HFF-Myc (cell line): ENCODE measurements at regions not wholly inside any gene's neighbourhood (a gene's known extent, or its start where the extent isn't known, plus 50 kb on each side); places are given as distances from the start of the nearest gene placed in this dataset.

ENCODE experiments used
- DNase-seq: peaks from one replicate; pipeline ENCODE4 v3.0.0-alpha.2; 2011; ENCODE audit warnings: low read depth; ENCODE audit errors: extremely low read depth
- H3K4me3 ChIP-seq: replicated peaks from 2 replicates; pipeline ENCODE4 v1.5.1; 2011; ENCODE audit warnings: low read depth, mild to moderate bottlenecking, control low read depth, low read length
- CTCF ChIP-seq: IDR thresholded peaks from 2 replicates; pipeline ENCODE4 v1.5.1; 2012; ENCODE audit warnings: mild to moderate bottlenecking, low read depth, low read length, control low read depth; ENCODE audit errors: missing control alignments

DNA sequence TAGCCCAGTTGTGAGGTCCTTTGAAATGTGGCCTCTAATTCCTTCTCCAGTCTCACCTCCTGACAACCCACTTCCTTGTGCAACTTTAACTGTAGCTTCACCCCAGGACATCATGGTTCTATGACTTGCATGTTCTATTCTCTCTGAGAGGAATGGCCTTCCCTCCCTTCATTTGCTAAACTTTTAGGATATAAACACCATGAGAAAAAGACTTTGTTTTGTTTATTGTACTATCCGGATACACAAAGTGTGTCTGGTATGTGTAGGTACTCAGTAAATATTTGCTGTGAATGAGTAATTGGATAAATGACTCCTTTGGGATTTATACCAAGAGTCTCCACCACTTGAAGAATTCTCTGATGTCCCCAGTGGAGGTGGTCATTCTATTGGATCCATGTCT, 547.6 kb downstream of the INSC start:
- no peak for DNase-seq
- TF ChIP-seq CTCF, result no peak
- no peak overlapping the region for H3K4me3 ChIP-seq

- no peak for DNase-seq
- no peak for TF ChIP-seq CTCF
- H3K4me3 ChIP-seq, result no peak overlapping the region
These were observed 549.1 kb downstream of the INSC start for GRCh38 chr11:15663777-15664218.

DNA sequence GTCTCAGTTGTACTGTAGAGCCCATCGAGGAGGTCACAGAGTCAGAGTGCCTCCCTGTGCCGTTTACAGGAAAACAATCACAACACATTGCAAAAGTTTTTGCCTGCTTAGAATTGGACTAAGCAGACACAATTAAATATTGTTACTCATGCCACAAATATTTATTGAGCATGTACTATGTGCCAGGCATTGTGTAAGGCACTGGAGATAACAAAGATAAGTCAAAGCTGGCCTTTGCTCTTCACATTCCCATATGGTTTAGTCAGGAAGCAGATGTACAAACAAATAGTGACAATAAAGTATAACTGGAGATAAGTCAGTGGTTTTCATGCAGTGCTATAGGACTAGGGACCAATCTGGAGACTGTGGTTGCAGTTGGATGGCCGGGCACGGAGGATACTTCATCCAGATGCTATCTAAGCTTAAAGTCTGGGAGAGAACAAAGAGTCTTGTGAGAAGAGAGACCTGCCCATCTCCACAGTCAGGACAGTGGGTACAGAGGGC, 550.7 kb downstream of the INSC start:
- no peak for TF ChIP-seq CTCF
- no peak for DNase-seq

GRCh38 chr11:15667127-15667725, 552.5 kb downstream of the INSC start:
- no peak overlapping the region for H3K4me3 ChIP-seq

More for the DNA sequence above, 550.7 kb downstream of the INSC start:
- no peak overlapping the region for H3K4me3 ChIP-seq

GRCh38 chr11:15668718-15669117, 554.0 kb downstream of the INSC start:
- TF ChIP-seq CTCF, result no peak
- H3K4me3 ChIP-seq, result no peak overlapping the region
- no peak for DNase-seq

More at GRCh38 chr11:15667127-15667725, 552.5 kb downstream of the INSC start:
- TF ChIP-seq CTCF, result no peak
- DNase-seq, result no peak

DNA sequence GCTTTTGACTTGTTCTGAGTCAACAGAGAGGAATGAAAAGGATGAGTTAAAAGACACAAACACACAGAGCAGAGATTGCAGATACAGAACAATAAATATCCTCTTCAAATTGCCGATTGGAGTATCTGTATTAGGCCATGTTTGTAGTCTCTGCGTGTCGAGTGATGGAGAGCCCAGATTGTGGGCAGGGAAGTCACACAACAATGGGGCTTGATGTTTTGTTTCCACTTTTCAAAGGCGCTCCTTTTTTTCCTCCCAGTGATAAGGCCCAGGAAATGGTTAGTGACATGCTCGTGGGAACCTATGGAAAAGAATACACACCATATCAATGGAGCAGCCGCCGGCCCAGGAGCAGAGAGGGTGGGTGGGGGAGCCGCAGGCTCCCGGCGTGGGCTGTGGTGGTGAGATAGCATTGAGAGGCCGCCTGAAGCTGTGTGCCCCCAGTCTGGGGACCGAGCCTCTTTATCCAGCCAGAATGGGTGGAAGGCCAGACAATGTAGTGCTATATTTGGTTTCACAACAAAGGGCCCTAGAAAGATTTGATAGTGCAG, 555.9 kb downstream of the INSC start:
- TF ChIP-seq CTCF, result no peak
- no peak for DNase-seq
- H3K4me3 ChIP-seq, result no peak overlapping the region
